GM18520 (cell line): ENCODE measurements at regions not wholly inside any gene's neighbourhood (a gene's known extent, or its start where the extent isn't known, plus 50 kb on each side); places are given as distances from the start of the nearest gene placed in this dataset.
"Not testable (repeated sequence)": the region's sequence is repeated elsewhere in the genome, so short reads cannot be mapped to it uniquely, and the experiment has no call there.

ENCODE experiments used
- ATAC-seq: cut with Tn5 transposase; IDR thresholded peaks from one replicate; pipeline ENCODE4 v1.9.1; 2021; ENCODE audit not compliant: unreplicated experiment

DNA sequence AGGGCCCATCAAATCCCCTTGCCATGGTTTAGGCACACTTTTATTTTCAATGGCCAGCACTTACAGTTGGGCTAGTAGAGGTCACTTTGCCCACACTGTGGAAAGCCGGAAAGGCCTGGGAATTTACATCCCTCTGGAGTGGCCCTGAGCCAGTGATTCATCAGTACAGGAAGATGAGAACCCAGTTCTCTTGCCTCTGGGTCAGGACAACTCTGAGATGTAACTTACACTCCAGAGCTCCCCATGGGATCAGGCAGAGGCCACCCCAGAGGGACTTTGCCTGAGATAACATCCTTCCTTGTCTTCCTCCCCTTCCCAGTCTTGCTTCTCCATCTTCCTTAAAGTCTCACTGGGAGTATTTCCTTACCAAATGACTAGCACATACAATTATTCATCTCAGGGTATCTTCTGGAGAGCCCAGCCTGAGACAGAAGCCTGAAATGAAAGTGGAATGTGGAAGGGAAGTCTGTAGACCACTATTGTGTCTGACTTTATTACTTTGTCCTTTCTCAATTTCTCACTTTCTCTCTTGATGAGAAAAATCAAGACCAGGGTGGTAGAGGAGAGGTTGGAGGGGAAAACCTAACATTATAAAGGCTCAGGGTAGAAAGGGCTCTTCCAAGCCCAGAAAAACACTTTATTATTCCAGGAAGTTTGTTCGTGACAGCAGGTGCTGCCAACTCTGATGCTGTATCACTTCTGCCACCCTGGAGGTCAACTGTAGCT is 220.8 kb downstream of the ZNF621 start:
- ATAC-seq = no peak

DNA sequence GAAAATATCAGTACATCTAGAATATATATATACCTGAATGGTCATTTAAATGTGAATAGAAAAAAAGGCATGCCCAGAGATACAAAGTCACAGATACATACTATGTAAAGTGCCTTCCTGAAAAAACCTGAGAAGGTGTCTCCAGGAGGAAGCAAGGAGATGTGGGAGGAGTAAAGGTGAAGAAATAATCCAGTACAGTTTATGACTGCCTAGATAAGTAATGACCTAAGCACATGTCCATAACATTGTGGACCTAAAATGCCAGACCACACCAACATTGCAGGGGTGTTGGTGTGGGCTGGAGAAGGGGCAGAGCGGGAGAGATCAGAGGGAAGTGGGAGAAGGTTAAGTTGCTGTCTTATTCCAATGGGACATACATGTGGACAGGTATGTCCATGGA is 226.9 kb downstream of the ZNF621 start:
- no peak for ATAC-seq

DNA sequence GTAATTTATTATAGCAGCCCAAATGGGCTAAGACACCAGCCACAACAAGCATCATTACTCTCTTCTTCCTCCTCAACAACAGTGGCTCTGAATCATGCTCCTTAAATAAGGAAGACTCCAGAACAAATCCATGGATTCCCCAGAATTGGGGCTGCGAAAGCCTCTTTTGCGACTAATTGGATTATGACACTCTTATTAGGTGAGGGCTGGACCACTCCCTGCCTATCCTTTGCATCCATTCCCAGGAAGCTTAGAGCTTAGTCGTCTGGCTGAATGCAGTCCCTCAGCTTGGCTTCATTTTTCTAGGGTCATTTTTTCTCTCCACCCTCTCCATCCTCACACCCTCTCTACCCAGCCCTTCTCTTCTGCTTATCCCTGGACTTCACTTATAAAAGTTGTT is 227.7 kb downstream of the ZNF621 start:
- no peak for ATAC-seq

DNA sequence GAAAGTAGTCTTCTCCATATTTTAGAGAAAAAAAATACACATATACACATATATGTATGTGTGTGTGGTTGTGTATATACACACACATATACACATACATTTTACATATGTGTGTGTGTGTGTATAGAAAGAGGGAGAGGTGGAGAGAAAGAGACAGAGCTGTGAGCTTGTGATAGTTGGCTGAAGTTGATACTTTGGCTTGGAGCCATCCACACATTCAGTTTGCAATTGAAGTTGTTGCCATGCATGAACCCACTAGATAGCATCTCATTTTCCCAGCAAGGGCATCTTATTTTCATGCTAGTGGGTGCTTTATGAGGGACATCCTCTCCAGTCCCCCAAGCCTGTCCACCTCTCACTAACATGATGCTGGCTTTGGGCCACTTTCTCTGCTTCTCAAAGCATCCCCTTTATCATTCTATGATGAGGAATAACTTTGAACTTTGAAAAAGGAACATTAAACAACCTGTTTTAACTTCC is 228.6 kb downstream of the ZNF621 start:
- ATAC-seq = no peak

DNA sequence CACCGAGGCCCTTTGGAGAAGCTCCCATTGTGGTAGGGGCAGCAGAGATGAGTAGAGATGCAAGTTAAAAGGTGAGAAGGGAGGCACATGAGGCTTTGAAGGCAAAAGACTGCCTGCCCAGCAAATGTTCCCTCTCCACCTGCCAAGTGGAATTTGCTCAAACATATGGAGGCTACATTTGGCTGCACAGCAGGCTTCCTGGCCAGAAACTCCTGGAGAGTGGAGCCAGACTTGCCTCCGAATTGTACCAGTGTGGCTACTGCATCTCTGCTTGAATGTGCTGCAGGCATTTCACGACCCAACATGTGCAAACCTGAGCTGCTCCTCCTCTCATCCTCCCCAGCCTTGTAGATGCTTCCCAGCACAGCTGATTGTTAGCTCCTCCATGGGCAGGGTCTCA is 229.2 kb downstream of the ZNF621 start:
- ATAC-seq = no peak

DNA sequence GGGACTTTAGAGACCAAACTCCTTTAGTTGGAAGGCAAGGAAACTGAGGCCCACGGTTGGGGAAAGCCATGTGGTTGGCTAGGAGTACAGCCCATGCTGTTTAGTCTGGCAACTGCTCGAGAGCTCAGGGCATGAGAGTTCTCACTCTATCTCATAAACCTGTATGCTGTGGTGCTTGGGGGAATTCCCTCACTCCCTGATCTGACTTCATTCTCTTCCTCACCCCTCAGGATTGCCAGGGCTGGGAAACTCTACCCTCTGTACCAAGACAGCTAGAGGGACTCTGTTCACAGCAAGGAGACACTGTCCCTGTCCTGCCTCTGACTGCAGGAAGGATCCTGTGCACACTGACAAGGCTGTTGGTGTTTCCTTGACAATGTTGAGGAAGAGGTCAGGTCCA is 230.2 kb downstream of the ZNF621 start:
- no peak for ATAC-seq

DNA sequence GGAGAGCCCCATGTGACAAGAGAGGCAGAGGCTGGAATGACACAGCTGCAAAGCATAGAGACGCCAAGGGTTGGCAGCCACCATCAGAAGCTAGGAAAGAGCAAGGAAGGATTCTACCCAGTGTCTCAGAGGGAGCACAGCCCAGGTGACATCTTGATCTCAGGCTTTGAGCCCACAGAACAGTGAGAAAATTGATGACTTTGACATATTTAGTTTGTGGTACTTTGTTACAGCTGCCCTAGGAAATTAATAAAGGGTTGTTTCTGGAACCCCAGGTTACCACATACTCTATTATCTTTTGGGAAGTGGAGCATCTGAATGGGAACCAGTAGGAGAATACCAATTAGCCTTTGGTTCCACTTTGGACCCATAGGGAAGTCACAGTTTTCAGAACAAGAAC is 231.7 kb downstream of the ZNF621 start:
- no peak for ATAC-seq

DNA sequence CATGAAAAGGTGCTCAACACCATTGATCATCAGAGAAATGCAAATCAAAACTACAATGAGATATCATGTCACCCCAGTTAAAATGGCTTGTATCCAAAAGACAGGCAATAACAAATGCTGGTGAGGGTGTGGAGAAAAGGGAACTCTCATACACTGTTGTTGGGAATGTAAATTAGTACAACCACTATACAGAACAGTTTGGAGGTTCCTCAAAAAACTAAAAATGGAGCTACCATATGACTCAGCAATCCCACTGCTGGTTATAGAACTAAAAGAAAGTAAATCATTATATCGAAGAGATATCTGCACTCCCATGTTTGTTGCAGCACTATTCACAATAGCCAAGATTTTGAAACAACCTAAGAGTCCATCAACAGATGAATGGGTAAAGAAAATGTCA is 238.0 kb downstream of the ZNF621 start:
- not testable (repeated sequence) for ATAC-seq

DNA sequence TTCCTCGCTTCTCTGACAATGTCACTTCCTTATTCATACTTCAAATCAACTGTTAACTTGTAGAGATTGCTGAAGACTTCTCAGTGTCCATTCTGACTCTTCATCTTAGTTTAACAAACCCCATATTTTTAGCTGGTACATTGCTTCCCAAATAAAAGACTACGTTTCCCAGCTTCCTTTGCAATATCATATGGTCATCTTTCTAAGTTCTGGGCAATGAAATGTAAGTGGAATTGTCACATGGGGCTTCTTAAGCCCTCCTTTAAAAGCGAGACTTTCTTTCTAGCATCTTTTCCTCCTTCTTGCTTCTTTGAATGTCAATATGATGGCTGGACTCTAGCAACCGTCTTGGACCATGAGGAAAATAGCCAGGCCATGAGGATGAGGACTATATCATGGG is 239.0 kb downstream of the ZNF621 start:
- no peak for ATAC-seq

DNA sequence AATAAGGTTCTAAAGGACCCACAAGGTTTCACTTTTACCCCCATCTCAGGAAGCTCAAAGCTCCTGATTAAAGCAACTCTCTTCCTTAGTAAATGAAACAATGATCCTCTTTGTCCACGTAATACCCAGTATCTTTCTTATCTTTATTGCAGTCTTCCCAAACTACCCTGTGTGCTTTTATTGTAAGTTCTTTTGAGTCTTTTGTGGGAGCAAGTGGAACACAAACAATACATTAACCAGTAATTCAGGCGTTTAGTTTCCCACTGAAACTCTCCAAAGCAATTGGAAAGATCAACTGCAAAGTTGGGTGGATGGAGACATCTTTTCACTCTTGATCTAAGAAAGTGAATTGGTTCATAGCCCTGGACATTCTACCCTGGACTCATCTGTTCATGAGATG is 240.0 kb downstream of the ZNF621 start:
- ATAC-seq = no peak

DNA sequence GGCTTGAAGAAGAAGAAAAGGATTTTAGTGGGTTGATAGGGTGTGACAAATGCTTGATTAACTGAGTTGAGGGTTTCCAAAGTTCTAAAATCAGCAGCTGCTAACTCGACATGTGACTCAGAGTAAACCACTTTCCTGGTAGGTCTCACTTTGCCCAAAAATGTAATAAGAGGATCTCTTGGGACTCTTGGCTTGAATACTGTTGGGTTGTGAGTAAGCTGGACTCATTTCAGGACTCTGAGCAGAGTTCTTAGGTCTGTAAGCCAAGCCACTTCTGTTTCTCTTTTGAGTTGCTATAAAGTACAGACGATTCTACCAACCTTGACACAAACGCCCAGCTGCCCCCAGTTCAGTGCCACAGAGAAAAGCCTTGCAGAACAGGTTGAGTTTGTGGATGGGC is 241.1 kb downstream of the ZNF621 start:
- peak; percentile 89 for ATAC-seq

DNA sequence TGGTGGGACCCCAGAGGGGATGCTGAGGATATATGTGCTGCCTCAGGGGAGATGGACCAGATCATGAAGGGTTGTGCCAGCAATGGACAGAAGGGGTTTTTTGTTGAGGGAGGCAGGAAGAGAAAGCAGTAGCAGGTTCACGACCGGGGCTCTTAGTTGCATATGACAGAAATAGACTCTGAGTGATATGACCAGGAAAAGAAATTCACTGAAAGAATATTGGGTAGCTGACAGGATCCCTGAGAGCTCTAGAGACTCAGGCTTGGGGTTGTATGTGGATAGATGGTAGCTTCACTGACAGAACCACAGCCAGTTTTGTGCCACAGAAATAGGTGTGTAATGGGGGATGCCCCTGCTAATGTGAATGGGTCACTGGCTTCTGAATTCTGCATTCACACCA is 241.6 kb downstream of the ZNF621 start:
- ATAC-seq = no peak

DNA sequence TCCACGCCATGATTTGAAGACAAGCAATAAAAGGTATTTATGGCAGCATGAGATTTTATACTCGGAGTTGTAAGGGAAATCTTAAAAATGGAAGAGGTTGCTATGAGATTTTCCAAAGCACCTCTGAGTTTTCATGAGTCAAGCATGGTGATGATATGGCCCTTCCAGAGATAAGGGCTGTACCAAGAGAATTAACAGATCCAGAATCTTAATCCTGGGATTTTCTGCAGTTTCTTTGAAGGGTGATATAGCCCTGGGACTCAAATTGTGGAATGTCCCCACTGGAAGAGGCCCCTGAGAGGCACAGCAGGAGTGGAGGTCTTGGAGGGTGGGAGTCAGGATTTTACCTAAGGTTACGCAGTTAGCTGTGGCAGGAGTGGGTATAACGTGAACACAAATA is 243.3 kb downstream of the ZNF621 start:
- no peak for ATAC-seq

DNA sequence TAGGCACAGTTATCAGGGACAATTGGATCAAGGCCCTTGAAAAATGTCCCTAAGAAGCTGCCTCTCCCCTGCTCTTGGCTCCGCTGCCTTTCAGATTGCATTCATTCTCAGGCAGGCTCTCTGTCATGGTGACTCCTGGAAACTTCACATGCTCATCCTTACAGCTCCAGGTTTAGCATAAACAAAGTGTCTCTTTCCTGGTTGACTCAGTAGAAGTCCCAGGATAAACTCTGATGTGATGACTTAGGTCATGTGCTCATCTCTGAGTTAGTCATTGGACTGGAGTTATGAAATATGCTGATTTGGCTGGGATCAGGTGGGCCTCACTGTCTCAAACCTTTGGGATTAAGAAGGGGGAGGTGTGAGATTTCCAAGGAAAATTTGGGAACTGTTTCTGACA is 243.8 kb downstream of the ZNF621 start:
- no peak for ATAC-seq

DNA sequence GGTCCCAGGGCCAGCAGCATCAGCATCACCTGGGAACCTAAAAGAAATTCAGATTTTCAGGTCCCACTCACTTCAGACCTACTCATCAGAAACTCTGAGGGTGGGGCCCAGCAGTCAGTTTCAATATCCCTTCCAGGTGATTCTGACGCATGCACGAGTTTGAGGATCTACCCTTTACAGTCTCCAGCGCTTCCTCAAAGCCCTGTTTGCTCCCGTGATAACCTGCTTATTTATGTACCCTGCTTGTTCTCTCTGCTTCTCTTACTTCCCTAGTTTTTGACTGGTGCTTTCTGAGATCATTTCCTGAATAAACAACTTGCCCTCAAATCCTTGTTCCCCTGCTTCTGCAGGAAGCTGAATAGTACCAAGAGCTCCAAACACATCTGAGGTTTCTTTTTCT is 245.3 kb downstream of the ZNF621 start:
- no peak for ATAC-seq

DNA sequence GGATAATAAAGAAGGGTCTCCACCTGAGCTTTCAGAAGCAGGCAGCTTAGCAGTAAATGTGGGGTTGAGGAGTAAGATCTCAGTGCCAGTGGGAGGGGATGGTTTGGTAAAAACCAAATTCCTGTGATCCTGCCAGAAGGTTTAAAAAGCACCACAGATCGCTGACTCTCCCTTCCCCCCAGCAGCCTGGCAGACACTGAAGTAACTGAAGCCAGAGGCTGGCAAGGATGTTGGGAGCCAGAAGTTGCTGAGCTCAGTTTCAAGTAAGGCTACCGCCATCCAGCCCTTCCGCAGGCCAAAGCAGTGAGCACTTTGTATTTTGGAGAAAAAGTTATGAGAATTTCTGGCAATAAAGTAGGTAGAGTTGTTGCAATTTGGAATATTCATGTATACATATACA is 246.4 kb downstream of the ZNF621 start:
- no peak for ATAC-seq

DNA sequence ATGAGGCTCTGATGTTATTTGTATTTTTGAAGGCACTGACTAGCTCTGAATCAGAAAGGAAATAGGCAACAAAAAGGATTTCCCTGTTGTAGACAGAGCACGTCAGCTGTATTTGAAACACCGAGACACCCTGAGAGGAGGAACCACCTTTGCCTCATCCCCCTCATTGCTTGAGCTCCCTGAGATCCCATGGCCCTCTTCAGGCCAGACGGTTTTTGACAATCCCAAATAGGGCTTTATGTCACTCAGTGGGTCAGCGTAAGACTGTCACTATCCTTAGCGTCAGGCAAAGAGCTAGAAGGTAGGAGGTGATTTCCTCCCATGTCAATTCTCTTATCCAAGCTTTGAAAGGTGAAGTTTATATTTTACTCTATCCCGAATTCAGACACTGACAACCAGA is 254.3 kb downstream of the ZNF621 start:
- no peak for ATAC-seq

DNA sequence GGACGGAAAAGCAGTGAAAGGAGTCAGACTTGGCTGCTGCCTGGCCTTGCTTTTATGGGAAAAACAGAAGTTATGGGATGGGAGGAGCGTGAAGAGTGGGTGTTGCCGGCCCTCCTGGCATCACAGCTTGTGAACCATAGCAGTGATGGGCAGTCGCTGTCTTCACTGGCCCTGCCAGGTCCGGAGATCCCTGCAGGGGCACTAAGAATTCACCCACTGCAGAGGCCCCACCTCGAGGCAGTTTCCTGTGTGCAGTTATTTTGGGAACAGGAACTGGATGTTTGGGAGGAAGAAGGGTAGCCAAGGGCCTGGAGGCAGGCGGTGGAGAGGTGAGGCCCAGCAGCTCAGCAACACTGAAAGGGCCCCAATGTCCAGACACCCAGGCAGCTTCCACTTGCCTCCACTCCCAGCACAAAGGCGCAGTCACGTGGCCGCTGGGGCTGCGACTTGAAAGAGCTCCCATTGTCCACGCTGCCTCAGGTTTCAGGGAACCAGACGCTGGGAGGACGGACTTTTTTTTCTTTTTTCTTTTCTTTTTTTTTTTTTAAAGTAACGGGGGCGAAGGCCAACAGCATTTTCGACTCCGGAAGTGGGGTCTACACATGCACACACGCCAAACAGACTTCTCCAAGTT is 255.6 kb downstream of the ZNF621 start:
- ATAC-seq = no peak

DNA sequence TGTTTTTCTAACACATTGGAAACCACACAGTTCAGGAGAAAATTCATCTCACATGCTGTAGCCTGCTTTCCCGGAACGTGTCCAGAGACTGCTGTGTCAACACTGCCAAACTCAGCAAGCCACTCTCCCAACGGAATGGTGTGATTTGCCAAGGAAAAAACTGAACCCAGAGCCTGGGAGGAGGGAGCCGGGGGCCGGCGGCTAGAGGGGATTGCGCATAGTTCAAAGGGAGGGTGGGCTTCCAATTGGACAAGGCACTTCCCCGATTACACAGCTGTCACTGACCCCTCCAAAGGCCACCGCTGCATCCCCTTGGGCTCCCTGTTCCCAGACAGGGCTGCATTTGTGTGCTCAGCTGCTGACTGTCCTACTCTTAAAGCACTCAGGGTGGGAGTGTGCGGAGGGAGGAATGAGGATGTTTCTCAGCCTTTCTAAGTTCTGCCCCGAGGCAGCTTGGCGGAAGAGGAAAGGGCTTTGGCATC is 256.2 kb downstream of the ZNF621 start:
- ATAC-seq = no peak

DNA sequence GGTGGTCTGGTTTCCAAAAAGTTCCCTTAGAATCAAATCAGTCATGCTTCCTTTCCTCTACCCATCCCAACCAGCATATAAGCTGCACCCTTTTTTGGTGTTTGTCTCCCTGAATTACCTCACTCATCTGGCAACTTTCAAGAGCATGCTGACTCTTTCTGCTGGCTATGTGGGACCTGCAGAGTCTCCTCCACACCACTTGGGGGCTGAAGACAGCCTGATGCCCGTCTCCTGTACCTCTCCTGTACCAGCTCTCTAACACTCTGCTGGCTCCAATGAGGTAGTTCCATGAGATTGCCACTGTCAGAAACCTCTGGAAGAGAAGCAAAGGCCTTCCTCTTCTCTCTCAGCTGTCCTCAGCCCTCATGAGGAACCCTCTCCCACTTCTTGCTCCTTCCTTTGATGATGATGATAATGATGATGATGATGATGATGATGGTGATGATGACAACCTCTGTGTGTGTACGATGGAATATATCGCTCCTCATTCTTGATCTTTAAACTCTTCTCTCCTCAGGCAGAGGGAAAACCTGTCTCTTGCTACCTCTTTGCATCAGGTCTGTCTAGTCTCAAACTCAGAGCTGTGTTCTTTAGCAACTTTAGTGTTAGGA is 257.5 kb downstream of the ZNF621 start:
- no peak for ATAC-seq

DNA sequence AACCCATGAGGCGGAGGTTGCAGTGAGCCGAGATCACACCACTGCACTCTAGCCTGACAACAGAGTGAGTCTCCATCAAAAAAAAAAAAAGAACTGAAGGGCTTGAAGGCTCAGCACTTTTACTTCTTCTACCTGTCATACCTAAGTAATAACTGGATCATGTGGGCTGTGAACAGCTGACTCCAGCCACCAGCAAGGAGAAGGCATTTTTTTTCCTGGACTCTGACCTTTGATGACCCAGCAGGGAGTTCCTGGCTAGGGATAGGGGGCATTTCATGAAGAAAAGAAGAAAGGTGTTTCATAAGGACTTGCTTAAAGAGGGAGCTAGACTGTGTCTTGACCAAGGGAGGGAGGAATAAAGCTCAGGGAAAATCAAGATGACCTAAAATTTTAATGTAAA is 266.0 kb downstream of the ZNF621 start:
- ATAC-seq = no peak

DNA sequence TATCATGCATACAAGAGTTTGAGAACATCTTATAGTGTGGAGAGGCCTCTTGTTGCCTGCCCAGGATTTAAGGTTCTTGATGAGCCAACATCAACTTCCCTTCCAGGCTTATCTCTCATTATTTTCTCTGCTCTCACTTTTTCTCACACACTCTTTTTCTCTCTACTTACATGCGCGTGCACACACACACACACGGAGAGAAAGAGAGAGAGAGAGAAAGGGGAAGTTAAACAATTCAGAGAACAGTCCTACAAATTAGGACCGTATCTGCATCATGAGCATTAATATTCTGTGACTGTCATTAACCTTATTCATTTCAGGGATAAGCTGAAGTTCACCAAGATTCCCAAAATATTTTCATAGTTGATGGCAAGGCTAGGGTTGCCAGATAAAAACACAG is 269.0 kb downstream of the ZNF621 start:
- no peak for ATAC-seq
